ENCODE measurements at regions not wholly inside any gene's neighbourhood (a gene's known extent, or its start where the extent isn't known, plus 50 kb on each side); places are given as distances from the start of the nearest gene placed in this dataset.

- no peak for DNase-seq (ENCODE audit: low read depth)
Observed at GRCh38 chr22:19574247-19574646, 50.0 kb upstream of the CLDN5 start.

- DNase-seq (ENCODE audit: low read depth), result peak; percentile 68
Observed at GRCh38 chr22:19576460-19577421, 52.5 kb upstream of the CLDN5 start.

DNA sequence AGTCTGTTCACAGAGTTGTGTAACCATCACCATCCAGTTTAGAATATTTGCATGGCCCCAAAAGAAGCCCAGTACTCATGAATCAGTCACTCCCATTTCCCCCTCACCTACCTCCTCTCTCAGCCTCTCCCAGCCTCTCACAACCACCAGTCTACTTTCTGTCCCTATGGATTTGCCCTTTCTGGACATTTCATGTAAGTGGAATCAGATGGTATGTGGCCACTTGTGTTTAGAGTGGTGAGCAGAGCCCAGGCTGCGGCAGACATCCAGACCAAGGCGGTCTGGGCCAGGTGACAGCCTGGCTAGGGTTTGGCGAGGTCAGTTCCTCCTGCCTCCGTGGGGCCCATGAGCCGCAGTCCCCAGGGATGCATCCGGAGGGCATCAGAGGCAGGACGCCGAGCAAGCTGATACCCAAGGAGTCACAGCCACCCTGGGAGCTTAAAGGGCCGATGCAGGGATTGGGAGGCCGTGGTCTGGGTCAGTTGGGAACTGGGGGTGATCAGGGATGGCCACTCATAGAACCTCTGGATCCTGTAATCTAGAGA lies 53.3 kb upstream of the CLDN5 start:
- DNase-seq (ENCODE audit: low read depth), result no peak

DNA sequence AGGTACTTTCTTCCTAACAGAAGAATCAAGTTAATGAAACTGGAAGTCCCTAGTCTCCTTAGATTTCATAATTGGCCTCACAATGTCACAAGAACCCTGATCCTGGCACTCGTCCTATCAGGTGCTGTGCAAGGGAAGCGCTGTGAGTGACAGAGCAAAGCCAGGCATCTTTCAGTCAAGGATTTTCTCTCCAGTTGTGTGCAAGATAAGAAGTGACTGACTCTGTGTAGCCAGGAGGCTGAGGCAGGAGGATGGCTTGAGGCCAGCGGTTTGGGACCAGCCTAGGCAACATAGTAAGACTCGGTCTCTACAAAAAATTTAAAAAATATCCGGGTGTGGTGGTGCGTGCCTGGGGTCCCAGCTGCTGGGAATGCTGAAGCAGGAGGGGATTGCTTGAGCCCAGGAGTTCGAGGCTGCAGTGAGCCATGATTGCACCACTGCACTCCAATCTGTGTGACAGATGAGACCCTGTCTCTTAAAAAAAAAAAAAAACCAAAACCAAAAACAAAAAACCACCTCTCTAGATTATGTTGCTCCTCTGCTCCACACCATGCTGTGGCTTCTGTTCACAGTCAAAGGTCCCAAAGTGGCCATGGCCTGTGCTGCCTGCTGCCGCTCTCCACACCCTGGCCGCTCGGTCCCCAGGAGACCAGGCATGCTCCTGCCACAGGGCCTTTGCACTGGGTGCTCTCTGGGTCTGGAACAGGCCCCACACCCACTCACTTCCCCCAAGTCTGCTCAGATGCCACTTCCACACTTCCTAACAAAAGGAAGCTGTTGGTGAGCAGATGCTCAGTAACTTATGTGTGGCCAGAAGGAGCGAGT lies 54.2 kb upstream of the CLDN5 start:
- DNase-seq (ENCODE audit: low read depth), result no peak

- DNase-seq (ENCODE audit: low read depth), result no peak
Observed at GRCh38 chr22:19579115-19579811, 55.1 kb upstream of the CLDN5 start.

GRCh38 chr22:19579880-19580279 lies 55.7 kb upstream of the CLDN5 start:
- DNase-seq (ENCODE audit: low read depth), result peak; percentile 31

DNA sequence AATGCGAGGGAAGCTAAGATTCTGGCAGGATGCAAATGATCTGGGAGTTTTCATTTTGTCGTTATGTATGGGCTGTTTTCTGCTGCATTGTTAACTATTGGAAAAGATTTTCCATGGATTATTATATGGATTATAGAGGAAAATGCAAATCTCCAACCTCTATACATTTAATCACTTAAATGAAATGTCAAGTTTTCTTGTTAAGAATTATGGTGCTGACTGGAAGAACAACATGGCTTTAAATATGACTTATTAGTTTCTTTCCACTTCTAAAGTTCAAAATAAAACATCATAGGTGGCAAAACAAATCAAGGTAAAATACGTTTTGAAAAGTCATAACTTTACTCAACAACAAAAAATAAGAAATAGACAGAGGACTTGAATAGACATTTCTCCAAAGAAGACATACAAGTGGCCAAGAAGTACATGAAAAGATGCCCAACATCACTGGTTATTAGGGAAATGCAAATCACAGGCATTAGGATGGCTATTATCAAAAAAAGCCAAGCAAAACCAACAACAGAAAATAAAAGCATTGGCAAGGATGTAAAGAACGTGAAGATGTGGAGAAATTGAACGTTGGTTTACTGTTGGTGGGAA lies 56.2 kb upstream of the CLDN5 start:
- DNase-seq (ENCODE audit: low read depth), result no peak

- no peak for DNase-seq (ENCODE audit: low read depth)
Observed at GRCh38 chr22:19582033-19582693, 58.0 kb upstream of the CLDN5 start.

DNA sequence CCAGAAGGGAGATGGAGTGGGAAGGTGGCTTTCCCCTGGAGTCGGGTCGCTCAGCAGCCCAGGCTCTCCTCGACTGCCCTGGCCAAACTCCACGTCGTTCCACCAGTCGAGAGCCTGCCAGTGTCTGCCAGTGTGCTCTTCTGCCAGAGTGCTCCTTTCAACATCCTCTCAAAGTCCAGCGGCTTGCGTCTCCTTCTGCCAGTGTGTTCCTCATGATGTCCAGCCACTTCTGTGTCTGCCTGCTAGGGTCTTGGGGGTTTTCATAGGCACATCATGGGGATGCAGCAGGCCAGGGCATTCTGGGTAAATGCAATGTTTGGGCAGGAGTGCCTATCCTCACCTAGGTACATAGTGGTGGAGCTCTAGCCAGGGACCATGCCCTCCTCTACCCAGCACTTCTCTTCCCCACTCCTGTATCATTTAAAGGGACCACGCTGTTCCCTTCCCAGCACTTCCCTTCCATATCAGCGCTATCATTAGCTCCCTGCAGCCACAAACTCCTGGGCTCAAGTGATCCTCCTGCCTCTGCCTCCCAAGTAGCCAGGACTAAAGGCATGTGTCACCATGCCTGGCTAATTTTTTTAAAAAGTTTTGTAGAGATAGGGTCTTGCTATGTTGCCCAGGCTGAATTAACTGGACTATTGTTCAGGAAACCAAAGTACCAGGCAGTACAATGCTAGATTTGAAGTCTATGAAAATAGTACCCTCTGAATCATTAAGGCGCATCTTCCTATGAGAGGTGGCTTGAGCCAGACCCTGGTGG lies 62.9 kb upstream of the CLDN5 start:
- DNase-seq (ENCODE audit: low read depth), result no peak

DNA sequence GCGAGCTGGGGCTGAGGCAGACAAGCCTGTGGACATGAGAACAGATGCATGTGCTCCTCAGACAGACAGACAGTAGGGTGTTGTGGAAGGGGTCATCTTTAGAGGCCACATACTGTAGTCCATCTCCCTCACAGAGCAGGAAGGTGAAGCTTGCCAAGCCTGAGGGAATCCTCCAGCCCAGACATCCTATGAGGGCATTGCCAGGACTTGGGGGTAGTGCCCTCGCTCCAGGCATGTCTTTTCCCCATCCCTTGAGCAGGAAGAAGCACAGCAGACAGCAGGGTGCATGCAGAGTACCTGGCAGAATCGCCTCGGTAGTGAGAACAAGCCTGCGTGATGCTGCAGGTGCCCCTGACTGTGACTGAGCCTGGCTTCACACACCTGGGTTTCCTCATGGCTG lies 66.5 kb upstream of the CLDN5 start:
- no peak for DNase-seq (ENCODE audit: low read depth)

DNA sequence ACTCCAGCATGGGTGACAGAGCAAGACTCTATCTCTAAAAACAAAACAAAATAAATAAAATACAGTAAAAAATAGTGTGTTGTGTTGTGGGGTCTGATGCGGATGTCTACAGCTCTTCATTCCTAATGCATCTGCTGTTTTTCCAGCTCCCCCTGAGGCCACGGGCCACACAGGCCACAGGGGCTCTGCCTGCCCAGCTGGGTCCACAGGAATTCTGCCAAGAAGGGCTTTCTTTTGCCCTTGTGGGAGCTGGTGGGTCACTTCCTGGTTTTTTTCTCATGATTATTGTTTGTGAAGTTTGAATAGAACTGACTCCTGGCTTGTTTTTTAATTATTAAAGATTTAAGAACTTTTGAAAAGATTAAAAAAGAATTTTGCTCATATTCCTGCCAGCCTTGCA lies 67.4 kb upstream of the CLDN5 start:
- no peak for DNase-seq (ENCODE audit: low read depth)

DNA sequence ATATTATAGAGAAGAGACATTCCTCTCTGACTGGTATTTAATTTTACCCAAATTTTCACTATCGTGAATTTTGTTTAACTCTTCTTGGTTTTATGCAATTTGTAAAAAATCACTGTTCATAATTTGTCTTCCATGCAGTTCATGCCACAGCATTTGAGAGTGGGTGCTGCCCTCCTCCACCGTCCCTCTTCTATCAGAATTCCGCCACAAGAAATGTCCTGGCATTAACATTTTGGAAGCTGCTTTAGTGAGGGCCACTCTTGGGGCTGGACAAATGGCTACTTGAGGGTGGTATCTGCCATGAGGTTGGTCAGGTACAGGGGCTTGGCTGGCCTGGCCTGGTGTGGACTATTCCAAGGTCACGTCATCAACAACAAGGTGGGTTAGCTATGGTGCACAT lies 68.3 kb upstream of the CLDN5 start:
- no peak for DNase-seq (ENCODE audit: low read depth)

GRCh38 chr22:19593991-19594569 lies 69.9 kb upstream of the CLDN5 start:
- DNase-seq (ENCODE audit: low read depth), result no peak

GRCh38 chr22:19595532-19595931 lies 71.3 kb upstream of the CLDN5 start:
- no peak for DNase-seq (ENCODE audit: low read depth)

GRCh38 chr22:19596680-19597398 lies 72.6 kb upstream of the CLDN5 start:
- no peak for DNase-seq (ENCODE audit: low read depth)

GRCh38 chr22:19597399-19597735 lies 73.2 kb upstream of the CLDN5 start:
- no peak for DNase-seq (ENCODE audit: low read depth)

- no peak for DNase-seq (ENCODE audit: low read depth)
Observed at GRCh38 chr22:19598054-19598855, 74.0 kb upstream of the CLDN5 start.

GRCh38 chr22:19599004-19599403 lies 74.8 kb upstream of the CLDN5 start:
- no peak for DNase-seq (ENCODE audit: low read depth)
